ENCODE measurements at regions not wholly inside any gene's neighbourhood (a gene's known extent, or its start where the extent isn't known, plus 50 kb on each side); places are given as distances from the start of the nearest gene placed in this dataset.

DNA sequence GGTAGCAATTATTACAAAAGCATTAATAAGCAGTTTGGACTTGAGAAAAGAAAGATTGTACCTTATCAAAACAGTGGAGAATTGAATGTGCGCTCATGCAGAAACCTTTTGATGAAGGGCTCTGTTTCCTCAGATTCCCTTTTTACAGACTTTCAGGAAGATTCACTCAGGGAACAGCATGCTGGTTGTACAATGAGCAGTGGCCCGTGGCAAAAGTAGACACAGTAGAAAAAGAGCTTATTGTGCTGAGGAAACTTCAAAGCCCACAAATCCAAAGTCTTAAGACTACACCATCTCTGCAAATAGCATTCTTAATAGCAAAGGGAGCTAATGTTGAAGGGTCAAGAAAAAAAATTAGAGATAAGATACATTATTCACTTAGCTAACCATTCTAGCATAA lies 858.9 kb downstream of the PDHA2 start:
- TF ChIP-seq, protein P1, sequence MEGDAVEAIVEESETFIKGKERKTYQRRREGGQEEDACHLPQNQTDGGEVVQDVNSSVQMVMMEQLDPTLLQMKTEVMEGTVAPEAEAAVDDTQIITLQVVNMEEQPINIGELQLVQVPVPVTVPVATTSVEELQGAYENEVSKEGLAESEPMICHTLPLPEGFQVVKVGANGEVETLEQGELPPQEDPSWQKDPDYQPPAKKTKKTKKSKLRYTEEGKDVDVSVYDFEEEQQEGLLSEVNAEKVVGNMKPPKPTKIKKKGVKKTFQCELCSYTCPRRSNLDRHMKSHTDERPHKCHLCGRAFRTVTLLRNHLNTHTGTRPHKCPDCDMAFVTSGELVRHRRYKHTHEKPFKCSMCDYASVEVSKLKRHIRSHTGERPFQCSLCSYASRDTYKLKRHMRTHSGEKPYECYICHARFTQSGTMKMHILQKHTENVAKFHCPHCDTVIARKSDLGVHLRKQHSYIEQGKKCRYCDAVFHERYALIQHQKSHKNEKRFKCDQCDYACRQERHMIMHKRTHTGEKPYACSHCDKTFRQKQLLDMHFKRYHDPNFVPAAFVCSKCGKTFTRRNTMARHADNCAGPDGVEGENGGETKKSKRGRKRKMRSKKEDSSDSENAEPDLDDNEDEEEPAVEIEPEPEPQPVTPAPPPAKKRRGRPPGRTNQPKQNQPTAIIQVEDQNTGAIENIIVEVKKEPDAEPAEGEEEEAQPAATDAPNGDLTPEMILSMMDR (IDR thresholded peaks at IDR 0.05) = no peak
- no peak for TF ChIP-seq ZFX (IDR thresholded peaks at IDR 0.05; ENCODE audit: borderline replicate concordance)

Data from 22Rv1 (cell line).